ENCODE measurements at regions not wholly inside any gene's neighbourhood (a gene's known extent, or its start where the extent isn't known, plus 50 kb on each side); places are given as distances from the start of the nearest gene placed in this dataset.

- no peak overlapping the region for H3K27ac ChIP-seq (ENCODE audit: low read depth, low read length)
- H3K36me3 ChIP-seq (ENCODE audit: control insufficient read depth in 1 of 2, insufficient read depth in 2 of 2, low read length in 2 of 2) = no peaks in the 10 kb centered on the region
- ChIA-PET POLR2A (no interaction called here), CTCF (no interaction called here), RAD21 (ENCODE audit: low non-redundant PET in 1 of 2, low total read pairs in 2 of 2, uncharacterized antibody in 2 of 2, unreplicated experiment in 2 of 2) (no interaction called here)
- no peak for ATAC-seq
- H4K20me1 ChIP-seq (ENCODE audit: insufficient read depth) = no peaks in the 10 kb centered on the region
- H3K79me2 ChIP-seq (ENCODE audit: insufficient read depth, low read length) = no peaks in the 10 kb centered on the region
- H3K9me3 ChIP-seq (ENCODE audit: control insufficient read depth in 1 of 2, insufficient read depth in 1 of 2, low read depth in 1 of 2, low read length in 2 of 2) = no peaks in the 10 kb centered on the region
- DNase-seq (ENCODE audit: low read depth, low spot score) = no peak
- no peaks in the 10 kb centered on the region for H3K4me1 ChIP-seq (ENCODE audit: control insufficient read depth in 1 of 2, insufficient read depth in 2 of 2, low read length in 2 of 2)
- H3K9me2 ChIP-seq (ENCODE audit: insufficient read depth) = no peaks in the 10 kb centered on the region
- no TSS peak for BruUV-seq (replicated peaks)
- no peak overlapping the region for H3K9ac ChIP-seq (ENCODE audit: low read length)
- H2AFZ ChIP-seq (ENCODE audit: low read depth, low read length, poor library complexity, severe bottlenecking) = no peak overlapping the region
- no peak overlapping the region for H3K4me3 ChIP-seq (replicated peaks in 1 of 2; ENCODE audit: low read depth in 1 of 2, low read length in 2 of 2)
- peaks cover 8% of the 10 kb centered on the region for H3K27me3 ChIP-seq (ENCODE audit: insufficient read depth, low read length)
- TF ChIP-seq RAD21 (IDR thresholded peaks at IDR 0.05; ENCODE audit: low read depth) (no peak), SP1 (IDR thresholded peaks at IDR 0.05; ENCODE audit: low read depth) (no peak), TCF7L2 (IDR thresholded peaks at IDR 0.05; ENCODE audit: borderline replicate concordance, extremely low read depth, insufficient read depth, insufficient read length) (no peak), CEBPB (IDR thresholded peaks at IDR 0.05; ENCODE audit: low read depth) (no peak), EZH2phosphoT487 (IDR thresholded peaks at IDR 0.05; ENCODE audit: borderline replicate concordance) (no peak), ZBTB33 (IDR thresholded peaks at IDR 0.05; ENCODE audit: extremely low read depth, insufficient replicate concordance, low read length) (no peak), REST (IDR thresholded peaks at IDR 0.05; ENCODE audit: low read depth) (no peak), SIN3A (IDR thresholded peaks at IDR 0.05; ENCODE audit: low read depth) (no peak), ZNF274 (IDR thresholded peaks at IDR 0.05; ENCODE audit: low read depth, low read length) (no peak)
- H3K4me2 ChIP-seq (ENCODE audit: low read length) = no peak overlapping the region
- intact Hi-C loops (cut with micrococcal nuclease) = no loop called here
These were observed 259.1 kb downstream of the LNPK start for GRCh38 chr2:175743011-175743410.
